ENCODE measurements at regions not wholly inside any gene's neighbourhood (a gene's known extent, or its start where the extent isn't known, plus 50 kb on each side); places are given as distances from the start of the nearest gene placed in this dataset.

DNA sequence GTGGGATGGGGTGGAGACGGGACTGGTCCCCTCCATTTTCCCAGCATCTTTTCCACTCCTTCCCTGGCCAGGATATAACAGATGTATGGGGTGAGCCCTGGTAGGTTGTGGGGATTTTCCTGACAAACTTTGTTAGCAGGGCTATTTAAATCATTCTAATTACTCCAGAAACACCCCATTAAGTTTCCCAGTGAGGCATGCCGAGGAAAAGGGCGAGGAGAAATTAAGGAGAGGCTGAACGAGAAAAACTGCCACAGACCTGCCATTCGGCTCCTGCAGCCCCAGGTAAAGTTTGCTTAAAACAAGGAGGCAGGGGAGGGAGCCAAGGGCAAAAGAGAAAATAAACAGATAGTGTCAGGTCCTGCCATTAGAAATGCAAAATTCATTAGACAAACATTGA is 428.2 kb downstream of the BUD13 start:
- Histone ChIP-seq H3K27me3 (replicated peaks; ENCODE audit: control insufficient read depth, insufficient read depth, low read length) (no peaks in the 10 kb centered on the region), H3K4me3 (ENCODE audit: low read depth, low read length) (no peak overlapping the region), H3K9me3 (no peaks in the 10 kb centered on the region; the same call in 1 of the 2 replicates), H3K36me3 (ENCODE audit: control insufficient read depth, insufficient read depth, low read length) (no peaks in the 10 kb centered on the region), H3K4me1 (peaks cover 5% of the 10 kb centered on the region; the same call in 1 of the 2 replicates)
- BruUV-seq (replicated peaks): no TSS peak
- Mint-ChIP-seq H3K36me3 (ENCODE audit: insufficient read depth, unreplicated experiment) (no peaks in the 10 kb centered on the region), H3K27ac (ENCODE audit: unreplicated experiment) (no peak overlapping the region), H3K9me3 (ENCODE audit: unreplicated experiment) (peaks cover 33% of the 10 kb centered on the region), H3K4me1 (ENCODE audit: low read depth, unreplicated experiment) (peaks cover 10% of the 10 kb centered on the region), H3K4me3 (ENCODE audit: unreplicated experiment) (no peak overlapping the region), H3K27me3 (ENCODE audit: insufficient read depth, unreplicated experiment) (peaks cover 2% of the 10 kb centered on the region)
- CTCF ChIA-PET: no interaction called here
- intact Hi-C loops (cut with micrococcal nuclease; ENCODE audit: unreplicated experiment): no loop called here
- peak in 1 of 2 experiments; percentile 11 for DNase-seq
- TF ChIP-seq, protein P1, sequence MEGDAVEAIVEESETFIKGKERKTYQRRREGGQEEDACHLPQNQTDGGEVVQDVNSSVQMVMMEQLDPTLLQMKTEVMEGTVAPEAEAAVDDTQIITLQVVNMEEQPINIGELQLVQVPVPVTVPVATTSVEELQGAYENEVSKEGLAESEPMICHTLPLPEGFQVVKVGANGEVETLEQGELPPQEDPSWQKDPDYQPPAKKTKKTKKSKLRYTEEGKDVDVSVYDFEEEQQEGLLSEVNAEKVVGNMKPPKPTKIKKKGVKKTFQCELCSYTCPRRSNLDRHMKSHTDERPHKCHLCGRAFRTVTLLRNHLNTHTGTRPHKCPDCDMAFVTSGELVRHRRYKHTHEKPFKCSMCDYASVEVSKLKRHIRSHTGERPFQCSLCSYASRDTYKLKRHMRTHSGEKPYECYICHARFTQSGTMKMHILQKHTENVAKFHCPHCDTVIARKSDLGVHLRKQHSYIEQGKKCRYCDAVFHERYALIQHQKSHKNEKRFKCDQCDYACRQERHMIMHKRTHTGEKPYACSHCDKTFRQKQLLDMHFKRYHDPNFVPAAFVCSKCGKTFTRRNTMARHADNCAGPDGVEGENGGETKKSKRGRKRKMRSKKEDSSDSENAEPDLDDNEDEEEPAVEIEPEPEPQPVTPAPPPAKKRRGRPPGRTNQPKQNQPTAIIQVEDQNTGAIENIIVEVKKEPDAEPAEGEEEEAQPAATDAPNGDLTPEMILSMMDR (IDR thresholded peaks at IDR 0.05; ENCODE audit: insufficient read depth in 1 of 2, low read depth in 1 of 2, low read length in 1 of 2, severe bottlenecking in 1 of 2, unreplicated experiment in 1 of 2): no peak
- POLR2A ChIA-PET: no interaction called here

DNA sequence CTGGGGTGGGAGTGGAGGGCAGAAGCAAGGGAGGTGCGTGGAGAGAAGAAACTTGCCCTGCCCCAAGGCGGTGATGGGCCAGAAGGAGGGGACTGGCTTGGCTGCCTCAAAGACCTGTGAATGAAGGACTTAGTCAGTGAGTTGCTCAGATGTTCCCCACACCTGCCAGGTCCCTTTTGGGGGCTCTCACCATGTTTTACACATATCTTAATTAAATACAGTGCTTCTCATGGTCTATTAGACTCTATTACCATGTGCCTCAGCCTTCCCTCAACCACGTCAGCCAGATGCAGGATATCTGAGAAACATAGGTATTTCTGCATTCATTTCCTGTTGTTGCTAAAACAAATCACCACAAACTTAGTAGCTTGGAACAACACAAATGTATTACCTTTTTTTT is 429.5 kb downstream of the BUD13 start:
- intact Hi-C loops (cut with micrococcal nuclease; ENCODE audit: unreplicated experiment): no loop called here
- H3K27ac Mint-ChIP-seq (ENCODE audit: unreplicated experiment): no peak overlapping the region
- Histone ChIP-seq H3K9me3 (peaks cover 4% of the 10 kb centered on the region; the same call in 1 of the 2 replicates), H3K36me3 (ENCODE audit: control insufficient read depth, insufficient read depth, low read length) (no peaks in the 10 kb centered on the region), H3K4me3 (ENCODE audit: low read depth, low read length) (no peak overlapping the region), H3K4me1 (peaks cover 10% of the 10 kb centered on the region; the same call in 1 of the 2 replicates), H3K27me3 (replicated peaks; ENCODE audit: control insufficient read depth, insufficient read depth, low read length) (no peaks in the 10 kb centered on the region)
- H3K4me1 Mint-ChIP-seq (ENCODE audit: low read depth, unreplicated experiment): peaks cover 10% of the 10 kb centered on the region
- TF ChIP-seq, protein P1 (IDR thresholded peaks at IDR 0.05; ENCODE audit: insufficient read depth in 1 of 2, low read depth in 1 of 2, low read length in 1 of 2, severe bottlenecking in 1 of 2, unreplicated experiment in 1 of 2): no peak
- H3K36me3 Mint-ChIP-seq (ENCODE audit: insufficient read depth, unreplicated experiment): no peaks in the 10 kb centered on the region
- DNase-seq: peak in 1 of 2 experiments; percentile 26
- no peak overlapping the region for H3K4me3 Mint-ChIP-seq (ENCODE audit: unreplicated experiment)
- peaks cover 28% of the 10 kb centered on the region for H3K9me3 Mint-ChIP-seq (ENCODE audit: unreplicated experiment)
- CTCF ChIA-PET: no interaction called here
- POLR2A ChIA-PET: no interaction called here
- H3K27me3 Mint-ChIP-seq (ENCODE audit: insufficient read depth, unreplicated experiment): no peaks in the 10 kb centered on the region
- BruUV-seq (replicated peaks): no TSS peak

GRCh38 chr11:116342148-116342547 is 430.6 kb downstream of the BUD13 start:
- CTCF ChIA-PET: interaction anchor here (0.7 kb wide), 1 partner anchor 139 kb away, joined by 4 read pairs; no protein-coding TSS in a partner anchor
- peaks cover 10% of the 10 kb centered on the region; the same call in 1 of the 2 replicates for H3K4me1 ChIP-seq
- Mint-ChIP-seq H3K27ac (ENCODE audit: unreplicated experiment) (no peak overlapping the region), H3K9me3 (ENCODE audit: unreplicated experiment) (peaks cover 24% of the 10 kb centered on the region), H3K4me3 (ENCODE audit: unreplicated experiment) (no peak overlapping the region), H3K36me3 (ENCODE audit: insufficient read depth, unreplicated experiment) (no peaks in the 10 kb centered on the region), H3K27me3 (ENCODE audit: insufficient read depth, unreplicated experiment) (no peaks in the 10 kb centered on the region), H3K4me1 (ENCODE audit: low read depth, unreplicated experiment) (peaks cover 10% of the 10 kb centered on the region)
- no peaks in the 10 kb centered on the region for H3K36me3 ChIP-seq (ENCODE audit: control insufficient read depth, insufficient read depth, low read length)
- POLR2A ChIA-PET: no interaction called here
- TF ChIP-seq, protein P1 (IDR thresholded peaks at IDR 0.05; ENCODE audit: insufficient read depth in 1 of 2, low read depth in 1 of 2, low read length in 1 of 2, severe bottlenecking in 1 of 2, unreplicated experiment in 1 of 2): no peak
- intact Hi-C loops (cut with micrococcal nuclease; ENCODE audit: unreplicated experiment): no loop called here
- no TSS peak for BruUV-seq (replicated peaks)
- DNase-seq: peak in 1 of 2 experiments; percentile 19
- no peak overlapping the region for H3K4me3 ChIP-seq (ENCODE audit: low read depth, low read length)
- H3K9me3 ChIP-seq: peaks cover 13% of the 10 kb centered on the region
- no peaks in the 10 kb centered on the region for H3K27me3 ChIP-seq (replicated peaks; ENCODE audit: control insufficient read depth, insufficient read depth, low read length)

Measured in Caco-2 (cell line).